DOHH2 (cell line): ENCODE measurements at regions not wholly inside any gene's neighbourhood (a gene's known extent, or its start where the extent isn't known, plus 50 kb on each side); places are given as distances from the start of the nearest gene placed in this dataset.

Experiments used
- H3F3A ChIP-seq: fragments of 200-600 bp; sonication (generic), shearing (Covaris generic); 2 replicates; pipeline ENCODE4 v1.6.0; 2016; ENCODE audit warnings: antibody characterized with exemption, mild to moderate bottlenecking; ENCODE audit not compliant: control insufficient read depth, insufficient read depth
- H3K27ac ChIP-seq: fragments of 200-600 bp; sonication (generic); 2 replicates; pipeline ENCODE4 v1.5.1; 2014; ENCODE audit warnings: low read depth, mild to moderate bottlenecking, low read length, moderate library complexity
- H3K27me3 ChIP-seq: fragments of 200-600 bp; sonication (generic); 2 replicates; pipeline ENCODE4 v1.6.1; 2014; ENCODE audit warnings: mild to moderate bottlenecking, low read length, mixed read lengths; ENCODE audit not compliant: control insufficient read depth
- H3K36me3 ChIP-seq: fragments of 200-600 bp; sonication (generic); 2 replicates; pipeline ENCODE4 v1.6.1; 2014; ENCODE audit warnings: mild to moderate bottlenecking, low read length, moderate library complexity, mixed read lengths; ENCODE audit not compliant: control insufficient read depth
- H3K4me1 ChIP-seq: fragments of 200-600 bp; sonication (generic); 2 replicates; pipeline ENCODE4 v1.6.1; 2014; ENCODE audit warnings: mild to moderate bottlenecking, low read length, mixed read lengths; ENCODE audit not compliant: control insufficient read depth
- H3K4me2 ChIP-seq: fragments of 200-600 bp; sonication (generic); 2 replicates; pipeline ENCODE4 v1.6.0; 2014; ENCODE audit warnings: mild to moderate bottlenecking, low read length, moderate library complexity
- H3K4me3 ChIP-seq: fragments of 200-600 bp; sonication (generic); 2 replicates; pipeline ENCODE4 v1.5.1; 2014; ENCODE audit warnings: mild to moderate bottlenecking, low read length, mixed read lengths
- H3K79me2 ChIP-seq: fragments of 200-600 bp; sonication (generic); 2 replicates; pipeline ENCODE4 v1.6.1; 2014; ENCODE audit warnings: mild to moderate bottlenecking, low read length, mixed read lengths; ENCODE audit not compliant: control insufficient read depth
- H3K9me2 ChIP-seq: fragments of 200-600 bp; sonication (generic); replicated peaks from 2 replicates; pipeline ENCODE4 v1.6.1; 2014; ENCODE audit warnings: mild to moderate bottlenecking, low read length, mixed read lengths; ENCODE audit not compliant: control insufficient read depth
- H3K9me3 ChIP-seq: fragments of 200-600 bp; sonication (generic); 2 replicates; pipeline ENCODE4 v1.6.1; 2014; ENCODE audit warnings: antibody characterized with exemption, low read length, mixed read lengths; ENCODE audit not compliant: control insufficient read depth, insufficient read depth
- H4K20me1 ChIP-seq: fragments of 200-600 bp; sonication (generic); 2 replicates; pipeline ENCODE4 v1.6.0; 2014; ENCODE audit warnings: low read depth, mild to moderate bottlenecking, antibody characterized with exemption, low read length, moderate library complexity; ENCODE audit not compliant: control insufficient read depth, insufficient read depth
- EZH2phosphoT487 ChIP-seq: fragments of 200-600 bp; sonication (generic); IDR thresholded peaks from 2 replicates; pipeline ENCODE4 v1.6.1; 2017; ENCODE audit warnings: borderline replicate concordance, mild to moderate bottlenecking, antibody characterized with exemption, low read length, moderate library complexity, mixed read lengths
- TF ChIP-seq, protein P1 (sequence below): fragments of 200-600 bp; sonication (generic); IDR thresholded peaks from one replicate; pipeline ENCODE4 v1.5.1; 2014; ENCODE audit warnings: antibody characterized with exemption, mild to moderate bottlenecking, low read depth, low read length; ENCODE audit not compliant: poor library complexity, severe bottlenecking

DNA sequence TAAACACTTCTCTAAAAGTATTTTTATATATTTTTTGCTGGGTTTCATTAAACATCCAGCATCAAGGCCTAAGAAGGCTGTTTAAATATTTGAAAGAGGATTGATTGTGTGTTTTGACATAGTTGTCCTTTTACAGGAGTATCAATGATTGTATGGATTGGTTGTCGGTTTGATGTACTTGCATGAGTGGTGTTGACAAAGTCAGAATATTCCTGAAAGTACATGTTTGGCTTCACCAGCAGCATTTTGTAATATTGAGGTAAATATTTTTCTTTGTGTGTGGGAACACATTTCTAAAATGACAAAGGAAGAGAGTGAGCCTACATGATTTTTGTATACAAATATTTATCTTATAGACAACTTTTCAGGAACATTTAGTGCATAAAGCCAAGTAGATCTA lies 269.7 kb downstream of the PTBP2 start:
- TF ChIP-seq, protein P1, sequence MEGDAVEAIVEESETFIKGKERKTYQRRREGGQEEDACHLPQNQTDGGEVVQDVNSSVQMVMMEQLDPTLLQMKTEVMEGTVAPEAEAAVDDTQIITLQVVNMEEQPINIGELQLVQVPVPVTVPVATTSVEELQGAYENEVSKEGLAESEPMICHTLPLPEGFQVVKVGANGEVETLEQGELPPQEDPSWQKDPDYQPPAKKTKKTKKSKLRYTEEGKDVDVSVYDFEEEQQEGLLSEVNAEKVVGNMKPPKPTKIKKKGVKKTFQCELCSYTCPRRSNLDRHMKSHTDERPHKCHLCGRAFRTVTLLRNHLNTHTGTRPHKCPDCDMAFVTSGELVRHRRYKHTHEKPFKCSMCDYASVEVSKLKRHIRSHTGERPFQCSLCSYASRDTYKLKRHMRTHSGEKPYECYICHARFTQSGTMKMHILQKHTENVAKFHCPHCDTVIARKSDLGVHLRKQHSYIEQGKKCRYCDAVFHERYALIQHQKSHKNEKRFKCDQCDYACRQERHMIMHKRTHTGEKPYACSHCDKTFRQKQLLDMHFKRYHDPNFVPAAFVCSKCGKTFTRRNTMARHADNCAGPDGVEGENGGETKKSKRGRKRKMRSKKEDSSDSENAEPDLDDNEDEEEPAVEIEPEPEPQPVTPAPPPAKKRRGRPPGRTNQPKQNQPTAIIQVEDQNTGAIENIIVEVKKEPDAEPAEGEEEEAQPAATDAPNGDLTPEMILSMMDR = no peak
- TF ChIP-seq EZH2phosphoT487 = no peak
- Histone ChIP-seq H3K4me1 (no peaks in the 10 kb centered on the region), H3F3A (no peaks in the 10 kb centered on the region), H3K4me3 (no peak overlapping the region), H3K27ac (no peak overlapping the region), H3K79me2 (no peaks in the 10 kb centered on the region), H3K27me3 (no peaks in the 10 kb centered on the region), H3K9me3 (no peaks in the 10 kb centered on the region), H3K36me3 (no peaks in the 10 kb centered on the region), H3K4me2 (no peak overlapping the region), H3K9me2 (no peaks in the 10 kb centered on the region), H4K20me1 (no peaks in the 10 kb centered on the region)

DNA sequence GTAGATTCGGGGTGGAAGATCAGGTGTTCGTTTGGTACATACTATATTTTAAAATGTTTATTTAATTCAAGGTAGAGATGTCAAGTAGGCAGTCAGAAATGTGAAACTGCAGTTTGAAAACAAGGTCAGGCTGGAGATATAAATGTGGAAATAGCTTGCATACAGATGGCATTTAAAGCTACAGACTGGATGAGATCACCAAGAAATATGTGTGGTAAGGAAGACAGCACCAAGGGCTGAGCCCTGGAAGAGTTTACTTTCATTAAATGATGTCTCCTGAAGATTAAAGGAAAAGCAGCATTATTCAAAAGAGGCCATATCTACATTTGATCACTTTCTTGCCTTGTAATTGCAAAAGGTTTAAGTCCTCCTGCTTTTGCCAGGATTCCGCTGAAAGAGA lies 271.3 kb downstream of the PTBP2 start:
- no peak for TF ChIP-seq EZH2phosphoT487
- TF ChIP-seq, protein P1 = no peak
- no peaks in the 10 kb centered on the region for H3K4me1 ChIP-seq

DNA sequence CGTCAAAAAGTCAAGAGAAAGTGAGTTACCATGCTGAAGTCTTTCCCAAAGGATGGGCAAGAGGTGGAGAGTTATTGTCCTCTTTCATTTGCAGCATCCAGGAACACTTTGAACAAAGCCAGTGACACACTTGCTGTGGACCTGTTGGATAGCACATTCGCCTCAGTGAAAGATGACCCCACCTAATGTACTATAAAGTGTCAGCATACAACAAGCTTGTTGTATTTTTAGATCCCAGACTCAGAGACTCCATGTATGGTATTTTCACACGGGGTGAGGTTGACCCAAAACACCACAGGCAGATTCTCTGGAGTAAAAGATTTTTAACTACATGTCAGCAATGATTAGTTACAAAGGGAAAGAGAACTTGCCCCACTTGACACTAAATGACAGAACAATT lies 273.8 kb downstream of the PTBP2 start:
- no peak overlapping the region for H3K27ac ChIP-seq
- no peaks in the 10 kb centered on the region for H3K9me3 ChIP-seq
- no peaks in the 10 kb centered on the region for H3F3A ChIP-seq
- H3K27me3 ChIP-seq = 0 out of 2 replicates have a peak, but pooled peaks cover 4% of the 10 kb centered on the region
- no peaks in the 10 kb centered on the region for H3K36me3 ChIP-seq
- no peaks in the 10 kb centered on the region for H3K9me2 ChIP-seq
- no peak overlapping the region for H3K4me3 ChIP-seq
- no peaks in the 10 kb centered on the region for H3K4me1 ChIP-seq
- H3K79me2 ChIP-seq = no peaks in the 10 kb centered on the region
- TF ChIP-seq, protein P1 = no peak
- no peak for TF ChIP-seq EZH2phosphoT487
- H4K20me1 ChIP-seq = no peaks in the 10 kb centered on the region
- no peak overlapping the region for H3K4me2 ChIP-seq

More for the DNA sequence above, 271.3 kb downstream of the PTBP2 start:
- no peak overlapping the region for H3K27ac ChIP-seq
- no peak overlapping the region for H3K4me2 ChIP-seq
- H3K9me3 ChIP-seq = no peaks in the 10 kb centered on the region
- no peaks in the 10 kb centered on the region for H3K9me2 ChIP-seq
- no peaks in the 10 kb centered on the region for H4K20me1 ChIP-seq
- H3K79me2 ChIP-seq = no peaks in the 10 kb centered on the region
- H3K4me3 ChIP-seq = no peak overlapping the region
- no peaks in the 10 kb centered on the region for H3K27me3 ChIP-seq
- no peaks in the 10 kb centered on the region for H3K36me3 ChIP-seq
- no peaks in the 10 kb centered on the region for H3F3A ChIP-seq
